ENCODE measurements at regions not wholly inside any gene's neighbourhood (a gene's known extent, or its start where the extent isn't known, plus 50 kb on each side); places are given as distances from the start of the nearest gene placed in this dataset.

DNA sequence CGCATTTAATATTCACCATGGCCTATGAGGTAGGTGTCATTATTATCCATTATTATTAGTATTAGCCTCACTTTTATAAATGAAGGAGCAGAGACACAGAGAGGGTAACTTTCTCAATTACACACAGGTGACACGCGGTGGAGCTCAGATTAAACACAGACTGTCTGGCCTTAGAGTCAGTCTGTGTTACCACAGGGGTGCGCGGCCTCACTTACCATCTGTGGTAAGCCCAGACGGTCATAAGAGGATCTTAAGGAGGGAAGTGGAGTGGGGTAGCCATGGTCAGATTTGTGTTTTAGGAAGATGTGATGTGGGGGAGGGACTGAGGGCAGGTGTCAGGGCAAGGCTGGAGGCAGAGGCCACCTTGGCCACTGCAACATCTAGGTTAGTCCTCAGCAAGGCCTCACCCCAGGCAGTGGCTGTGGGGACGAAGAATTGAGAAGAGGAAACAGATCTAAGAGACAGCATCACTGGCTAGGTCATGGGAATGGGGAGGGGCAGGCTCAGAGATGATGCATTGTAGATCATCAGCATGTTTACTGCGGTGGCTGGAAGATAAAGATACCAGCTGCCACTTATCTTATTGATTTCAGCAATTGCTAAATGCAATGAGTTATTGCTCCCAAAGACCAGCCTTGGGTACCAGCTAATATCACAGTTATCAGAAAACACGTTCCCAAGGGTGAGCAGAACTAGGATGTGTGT is 67.1 kb downstream of the SERPINA3 start:
- H3K4me1 Mint-ChIP-seq = no peaks in the 10 kb centered on the region
- H3K9me3 Mint-ChIP-seq = no peaks in the 10 kb centered on the region
- H3K27me3 Mint-ChIP-seq = peaks cover 2% of the 10 kb centered on the region
- no peaks in the 10 kb centered on the region for H3K36me3 Mint-ChIP-seq
- DNase-seq = no peak
- no peak overlapping the region for H3K27ac Mint-ChIP-seq
- ATAC-seq (ENCODE audit: low read depth) = no peak
- no peak overlapping the region for H3K4me3 Mint-ChIP-seq
- POLR2A ChIA-PET = no interaction called here

GRCh38 chr14:94677747-94678146 is 65.6 kb downstream of the SERPINA3 start:
- no peaks in the 10 kb centered on the region for H3K9me3 Mint-ChIP-seq
- ATAC-seq (ENCODE audit: low read depth) (no peak), DNase-seq (no peak)
- H3K27ac Mint-ChIP-seq = no peak overlapping the region
- H3K36me3 Mint-ChIP-seq = no peaks in the 10 kb centered on the region
- H3K4me3 Mint-ChIP-seq = no peak overlapping the region
- H3K27me3 Mint-ChIP-seq = peaks cover 2% of the 10 kb centered on the region
- no peaks in the 10 kb centered on the region for H3K4me1 Mint-ChIP-seq
- POLR2A ChIA-PET = no interaction called here

DNA sequence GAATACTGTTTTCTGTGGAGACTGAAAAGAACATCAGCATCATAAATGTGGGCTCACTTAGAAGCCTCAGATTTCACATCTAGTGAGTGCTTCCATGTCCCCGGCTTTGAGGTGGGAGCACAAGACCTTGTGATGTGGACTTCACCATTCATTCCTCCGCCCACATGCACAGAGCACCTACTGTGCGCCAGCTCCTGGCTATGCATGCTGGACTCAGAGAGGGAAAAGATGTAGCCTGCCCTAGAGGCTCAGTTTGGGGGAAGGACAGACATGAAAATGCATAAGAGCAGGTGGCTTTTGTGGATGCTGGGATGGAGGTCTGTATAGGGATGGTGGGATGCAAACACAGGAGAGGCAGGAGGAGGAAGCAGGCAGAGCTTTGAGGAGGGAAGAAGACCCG is 65.0 kb downstream of the SERPINA3 start:
- Mint-ChIP-seq H3K9me3 (no peaks in the 10 kb centered on the region), H3K27me3 (peaks cover 2% of the 10 kb centered on the region), H3K4me1 (no peaks in the 10 kb centered on the region), H3K36me3 (no peaks in the 10 kb centered on the region), H3K4me3 (no peak overlapping the region), H3K27ac (no peak overlapping the region)
- ATAC-seq (ENCODE audit: low read depth) (no peak), DNase-seq (no peak)
- POLR2A ChIA-PET = no interaction called here

- H3K4me3 Mint-ChIP-seq = no peak overlapping the region
- H3K27ac Mint-ChIP-seq = no peak overlapping the region
- POLR2A ChIA-PET = no interaction called here
- H3K9me3 Mint-ChIP-seq = no peaks in the 10 kb centered on the region
- no peaks in the 10 kb centered on the region for H3K36me3 Mint-ChIP-seq
- H3K27me3 Mint-ChIP-seq = peaks cover 4% of the 10 kb centered on the region
- H3K4me1 Mint-ChIP-seq = no peaks in the 10 kb centered on the region
- no peak for ATAC-seq (ENCODE audit: low read depth)
- DNase-seq = no peak
Measured at GRCh38 chr14:94676495-94677185, 64.4 kb downstream of the SERPINA3 start.

GRCh38 chr14:94675036-94675435 is 62.8 kb downstream of the SERPINA3 start:
- Mint-ChIP-seq H3K27ac (no peak overlapping the region), H3K36me3 (no peaks in the 10 kb centered on the region), H3K9me3 (no peaks in the 10 kb centered on the region), H3K4me3 (no peak overlapping the region), H3K4me1 (no peaks in the 10 kb centered on the region), H3K27me3 (peaks cover 8% of the 10 kb centered on the region)
- POLR2A ChIA-PET = no interaction called here
- ATAC-seq (ENCODE audit: low read depth) (no peak), DNase-seq (no peak)

- no peaks in the 10 kb centered on the region for H3K4me1 Mint-ChIP-seq
- no peak for ATAC-seq (ENCODE audit: low read depth)
- no peaks in the 10 kb centered on the region for H3K36me3 Mint-ChIP-seq
- H3K27me3 Mint-ChIP-seq = peaks cover 11% of the 10 kb centered on the region
- no peak for DNase-seq
- H3K27ac Mint-ChIP-seq = no peak overlapping the region
- POLR2A ChIA-PET = no interaction called here
- H3K4me3 Mint-ChIP-seq = no peak overlapping the region
- no peaks in the 10 kb centered on the region for H3K9me3 Mint-ChIP-seq
Measured at GRCh38 chr14:94673781-94674231, 61.6 kb downstream of the SERPINA3 start.

All from activated naive CD8-positive, alpha-beta T cell treated with anti-CD3 and anti-CD28 coated beads, Interleukin-2, amount 10 ng/mL, durations not matched to agents 7 days and 5 days (primary cell).